DMS114 treated with DMSO at 0.1 percent for 48 hours (cell line): ENCODE measurements at regions not wholly inside any gene's neighbourhood (a gene's known extent, or its start where the extent isn't known, plus 50 kb on each side); places are given as distances from the start of the nearest gene placed in this dataset.
"Not testable (repeated sequence)": the region's sequence is repeated elsewhere in the genome, so short reads cannot be mapped to it uniquely, and the experiment has no call there.

Experiments used
- DNase-seq: peaks from one replicate; lab custom pipeline; 2025; ENCODE audit not compliant: unreplicated experiment; lab: John Stamatoyannopoulos, UW

DNA sequence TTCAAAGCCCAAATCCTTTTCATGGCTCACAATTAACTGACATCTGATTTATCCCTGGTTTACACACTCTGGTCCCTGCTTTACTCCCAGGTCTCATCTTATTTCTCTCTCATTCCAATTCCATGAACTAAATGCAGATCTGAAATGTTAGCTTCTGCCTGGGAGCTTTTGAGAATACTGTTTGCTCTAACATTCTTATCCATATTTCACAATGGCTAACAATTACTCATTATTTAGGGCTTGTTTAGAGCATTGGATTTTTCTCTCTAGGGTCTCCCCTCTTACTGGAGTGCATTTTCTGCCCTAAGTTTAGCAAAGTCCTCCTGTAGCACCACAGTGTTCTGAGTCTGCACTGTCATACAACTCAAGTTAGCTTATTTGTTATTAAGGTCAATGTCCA lies 121.5 kb upstream of the HCRTR2 start:
- DNase-seq: no peak

DNA sequence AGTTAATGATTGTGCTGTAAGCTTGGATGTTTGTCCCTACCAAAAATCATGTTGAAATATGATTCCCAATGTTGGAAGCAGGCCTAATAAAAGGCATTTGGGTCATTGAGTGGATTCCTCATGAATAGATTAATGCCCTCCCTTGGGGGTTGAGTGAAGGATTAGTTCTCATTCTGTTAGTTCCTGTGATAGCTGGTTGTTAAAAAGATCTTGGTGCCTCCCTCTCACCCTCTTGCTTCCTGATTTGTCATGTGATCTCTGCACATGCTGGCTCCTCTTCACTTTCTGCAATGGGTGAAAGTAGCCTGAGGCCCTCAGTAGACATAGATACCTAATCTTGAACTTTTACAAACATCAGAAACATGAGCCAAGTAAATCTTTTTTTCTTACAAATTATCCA lies 115.6 kb upstream of the HCRTR2 start:
- DNase-seq: no peak

DNA sequence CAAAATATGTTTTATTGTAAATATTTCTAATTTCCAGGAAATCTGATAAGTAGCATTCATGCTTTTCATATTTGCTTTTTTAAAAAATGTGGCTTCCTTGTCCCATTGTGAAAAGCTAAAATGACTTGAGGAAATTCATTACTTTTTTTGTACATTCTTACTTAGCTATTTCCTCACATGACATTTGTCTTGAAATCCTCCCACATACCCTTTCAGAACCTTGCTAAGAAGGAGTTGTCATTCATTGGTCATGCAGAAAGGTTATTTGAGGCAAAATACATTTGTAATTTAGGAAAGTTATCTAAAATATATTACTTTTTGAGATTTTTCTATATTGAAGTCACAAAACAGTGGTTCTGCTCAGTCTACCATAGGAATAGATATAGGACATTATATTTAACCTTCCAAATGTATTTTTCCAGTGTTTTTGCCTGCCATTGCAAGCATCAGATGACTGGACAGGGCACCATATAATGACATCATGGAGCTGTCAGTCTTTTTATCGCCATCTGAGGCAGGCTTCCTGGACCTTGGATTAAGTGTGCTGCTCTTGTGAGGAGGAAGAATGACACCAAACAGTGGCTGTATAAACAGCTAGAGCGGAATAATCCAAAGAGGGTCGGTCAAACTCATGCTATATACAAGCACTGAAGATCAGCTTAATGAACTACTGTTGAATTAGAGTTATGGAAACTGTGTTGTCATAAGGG lies 109.4 kb upstream of the HCRTR2 start:
- no peak for DNase-seq

DNA sequence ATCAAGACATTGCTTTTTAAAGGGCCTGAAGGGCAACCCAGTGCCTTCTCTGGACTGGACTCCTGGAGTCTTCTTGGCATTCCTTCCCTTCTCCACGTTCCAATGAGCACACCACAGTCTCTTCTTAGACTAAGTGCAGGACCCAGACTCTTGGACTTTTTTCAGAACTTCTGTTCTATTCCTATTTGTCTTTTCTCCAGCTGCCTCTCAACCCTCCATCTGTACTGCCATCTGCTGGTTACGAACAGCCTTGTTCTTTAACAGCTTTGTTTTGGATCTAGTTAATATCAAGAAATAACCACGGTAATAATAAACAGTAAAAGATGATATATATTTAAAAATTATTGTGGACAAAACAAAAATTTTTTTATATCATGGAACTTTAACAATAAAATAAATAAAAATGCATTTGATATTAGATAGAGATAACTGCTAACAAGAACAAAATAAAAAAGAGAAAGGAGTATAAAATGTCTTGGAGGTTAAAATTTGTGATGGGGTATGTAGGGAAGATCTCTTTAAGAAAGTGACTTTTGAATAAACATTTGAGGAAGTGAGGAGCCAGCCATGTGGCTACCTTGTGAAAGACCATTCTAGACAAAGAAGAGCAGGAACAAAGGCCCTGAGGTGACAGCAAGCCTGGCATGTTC lies 105.1 kb upstream of the HCRTR2 start:
- DNase-seq: peak; percentile 38

DNA sequence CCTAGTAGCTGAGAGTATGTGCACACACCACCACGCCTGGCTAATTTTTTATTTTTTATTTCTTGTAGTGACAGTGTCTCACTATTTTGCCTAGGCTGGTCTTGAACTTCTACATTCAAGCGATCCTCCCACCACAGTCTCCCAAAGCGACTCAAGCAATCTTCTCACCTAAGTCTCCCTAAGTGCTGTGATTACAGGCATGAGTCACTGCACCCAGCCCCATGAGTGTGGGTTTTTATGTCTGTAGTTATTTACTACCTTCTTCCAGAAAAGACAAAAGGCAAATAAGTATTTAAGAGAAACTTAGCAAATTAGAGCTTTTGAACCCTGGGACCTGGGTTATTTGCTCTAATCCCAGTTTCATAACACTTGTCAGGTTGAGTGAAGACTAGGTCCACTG lies 92.3 kb upstream of the HCRTR2 start:
- no peak for DNase-seq

DNA sequence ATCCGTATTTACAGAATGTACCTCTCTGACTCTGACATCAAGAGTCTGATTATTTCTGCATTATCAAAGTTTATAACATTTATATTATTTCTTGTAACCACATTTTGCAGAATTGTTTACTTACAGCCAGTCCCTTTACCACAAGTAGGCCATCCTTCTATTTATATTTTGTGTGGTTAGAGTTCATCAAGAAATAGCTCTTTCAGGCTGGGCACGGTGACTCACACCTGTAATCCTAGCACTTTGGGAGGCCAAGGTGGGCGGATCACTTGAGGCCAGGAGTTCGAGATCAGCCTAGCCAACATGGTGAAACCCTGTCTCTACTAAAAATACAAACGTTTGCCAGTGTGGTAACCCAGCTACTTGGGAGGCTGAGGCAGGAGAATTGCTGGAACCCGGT lies 86.3 kb upstream of the HCRTR2 start:
- not testable (repeated sequence) for DNase-seq

DNA sequence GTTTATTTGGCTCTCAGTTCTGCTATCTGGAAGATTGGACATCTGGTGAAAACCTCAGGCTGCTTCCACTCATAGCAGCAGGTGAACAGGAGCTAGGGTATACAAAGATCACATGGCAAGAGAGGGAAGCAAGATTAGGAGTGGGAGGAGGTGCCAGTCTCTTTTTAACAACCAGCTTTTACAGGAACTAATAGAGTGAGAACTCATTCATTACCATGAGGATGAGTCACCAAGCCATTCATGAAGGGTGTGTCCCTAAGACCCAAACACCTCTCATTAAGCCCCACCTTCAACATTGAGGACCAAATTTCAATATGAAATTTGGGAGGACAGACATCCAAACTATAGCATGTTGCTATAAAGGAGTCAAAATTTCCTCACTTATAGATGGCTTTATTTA lies 85.4 kb upstream of the HCRTR2 start:
- no peak for DNase-seq

DNA sequence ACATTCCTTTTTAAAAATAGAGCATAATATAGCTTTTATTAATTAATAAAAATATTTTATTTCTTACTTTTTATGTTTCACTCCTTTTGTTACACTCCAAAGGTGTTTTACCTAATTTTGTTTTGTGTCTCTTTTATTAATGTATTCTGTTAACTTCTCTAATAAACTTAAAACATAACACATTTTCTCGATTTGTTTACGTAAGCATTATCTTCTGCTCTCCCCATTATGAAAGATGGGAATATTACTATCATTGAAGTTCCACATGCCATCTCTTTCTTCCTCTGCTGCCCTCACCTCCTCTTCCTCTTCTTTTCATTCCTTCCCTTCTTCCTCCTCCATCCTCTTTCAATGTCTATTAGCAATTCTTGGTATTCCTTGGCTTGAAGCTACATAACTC lies 85.0 kb upstream of the HCRTR2 start:
- no peak for DNase-seq

DNA sequence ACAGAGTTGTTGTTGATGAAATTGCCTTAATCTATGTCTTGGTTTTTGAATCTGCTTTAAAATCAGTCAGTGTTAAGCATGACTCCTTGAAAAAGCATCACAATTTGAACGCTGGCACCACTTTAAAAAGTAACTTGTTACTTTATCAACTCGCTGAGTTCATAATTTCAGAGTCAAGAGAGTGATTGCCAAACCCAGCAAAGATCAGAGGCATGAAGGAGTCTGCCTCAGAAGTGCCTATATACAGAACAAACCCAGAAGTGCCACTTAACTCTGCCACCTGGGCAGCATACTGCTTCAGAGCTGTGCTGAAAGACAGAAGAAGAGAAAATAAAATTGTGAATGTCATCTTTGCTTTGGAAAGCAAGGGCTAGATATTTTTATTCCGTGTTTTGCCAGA lies 73.6 kb upstream of the HCRTR2 start:
- no peak for DNase-seq

DNA sequence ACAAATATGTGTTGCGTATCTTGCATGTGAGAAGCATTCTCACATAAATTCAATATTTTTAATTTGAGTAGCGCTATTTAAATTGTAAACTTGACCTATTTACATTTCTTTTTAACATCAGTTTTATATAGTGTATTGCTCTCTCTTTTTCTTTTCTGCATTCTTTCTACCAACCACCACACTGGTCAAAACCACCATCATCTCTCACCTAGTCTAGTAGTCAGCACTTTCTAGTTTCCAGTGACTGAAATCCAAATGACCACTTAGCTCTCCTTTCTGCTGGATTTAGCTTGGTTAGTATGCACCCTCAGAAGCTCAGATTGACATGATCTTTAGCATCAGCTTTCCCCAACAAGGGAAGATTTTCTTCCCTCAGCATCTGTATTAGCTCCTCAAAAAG lies 73.2 kb upstream of the HCRTR2 start:
- DNase-seq: no peak

DNA sequence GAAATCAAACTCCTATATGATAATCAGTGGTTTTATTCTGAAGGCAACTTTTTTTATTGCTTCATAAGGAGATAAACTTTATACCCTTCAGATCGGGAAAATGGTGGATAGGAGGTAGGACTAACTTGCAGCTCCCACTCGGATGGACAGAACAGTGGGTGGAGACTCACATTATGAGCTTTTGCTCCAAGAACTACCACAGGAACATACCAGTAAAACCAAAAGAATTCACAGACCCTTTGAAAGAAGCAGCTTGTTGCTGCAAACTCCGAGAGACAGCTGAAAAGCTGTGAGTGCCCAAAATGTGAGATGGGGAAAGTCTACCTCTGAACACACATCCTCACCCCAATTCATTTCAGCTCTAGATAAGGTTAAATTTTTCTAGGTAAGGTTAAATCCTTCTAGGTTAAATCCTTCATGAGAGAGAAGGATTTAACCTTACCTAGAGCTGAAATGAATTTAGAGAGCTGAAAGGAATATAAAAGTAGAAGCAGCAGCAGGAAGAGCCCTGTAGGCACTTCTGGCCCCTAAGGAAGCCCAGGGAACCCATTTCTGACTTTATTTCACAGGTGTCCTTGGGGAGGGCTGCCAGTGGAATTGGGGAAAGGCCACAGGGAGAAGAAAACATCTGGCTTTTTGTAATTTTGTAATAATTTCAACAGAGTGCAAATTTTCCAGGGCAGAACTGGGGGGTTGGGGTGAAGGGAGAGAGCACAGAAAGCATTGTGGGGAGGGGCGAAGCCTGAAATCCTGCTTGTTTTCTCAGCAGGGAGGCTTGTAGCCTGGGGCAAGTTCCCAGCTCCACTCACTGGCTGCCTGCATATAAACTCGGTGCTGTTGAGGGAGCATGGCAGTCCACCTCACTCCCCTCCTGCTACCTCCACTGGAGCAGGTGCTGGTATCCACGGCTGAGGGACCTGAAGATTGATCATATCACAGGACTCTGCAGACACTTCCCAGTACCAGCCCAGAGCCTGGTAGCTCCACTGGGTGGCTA lies 65.9 kb upstream of the HCRTR2 start:
- no peak for DNase-seq

DNA sequence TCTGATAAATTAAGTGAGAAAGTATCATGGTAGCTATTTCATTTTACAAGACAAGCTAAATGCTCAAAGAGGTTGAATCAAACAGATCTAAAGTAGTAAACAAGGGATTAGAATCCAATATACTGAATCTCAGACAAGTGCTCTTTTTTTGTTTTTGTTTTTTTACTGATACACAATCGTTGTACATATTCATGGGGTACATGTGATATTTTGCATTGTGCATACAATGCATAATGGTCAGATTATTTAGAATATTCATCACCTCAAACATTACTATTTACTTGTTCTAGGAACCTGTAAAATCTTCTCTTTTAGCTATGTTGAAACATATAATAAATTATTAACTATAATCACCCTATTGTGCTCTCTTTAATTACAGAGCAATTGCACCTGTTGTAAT lies 57.0 kb upstream of the HCRTR2 start:
- DNase-seq: no peak

DNA sequence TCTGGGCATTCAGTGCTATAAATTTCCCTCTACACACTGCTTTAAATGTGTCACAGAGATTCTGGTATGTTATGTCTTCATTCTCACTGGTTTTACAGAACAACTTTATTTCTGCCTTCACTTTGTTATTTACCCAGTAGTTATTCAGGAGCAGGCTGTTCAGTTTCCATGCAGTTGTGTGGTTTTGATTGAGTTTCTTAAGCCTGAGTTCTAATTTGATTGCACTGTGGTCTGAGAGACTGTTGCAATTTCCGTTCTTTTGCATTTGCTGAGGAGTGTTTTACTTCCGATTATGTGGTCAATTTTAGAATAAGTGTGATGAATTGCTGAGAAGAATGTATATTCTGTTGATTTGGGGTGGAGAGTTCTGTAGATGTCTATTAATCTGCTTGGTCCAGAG lies 50.1 kb upstream of the HCRTR2 start:
- not testable (repeated sequence) for DNase-seq
